SHP77 treated with DMSO at 0.1 percent for 48 hours (cell line): ENCODE measurements at regions not wholly inside any gene's neighbourhood (a gene's known extent, or its start where the extent isn't known, plus 50 kb on each side); places are given as distances from the start of the nearest gene placed in this dataset.
A peak's percentile ranks its signal among the peaks of the same experiment; 100 is the strongest.
"Not testable (repeated sequence)": the region's sequence is repeated elsewhere in the genome, so short reads cannot be mapped to it uniquely, and the experiment has no call there.

Source experiments
- DNase-seq: peaks from one replicate; lab custom pipeline; 2025; lab: John Stamatoyannopoulos, UW

GRCh38 chr13:34698945-34699344 lies 243.1 kb upstream of the NBEA start:
- no peak for DNase-seq

GRCh38 chr13:34700155-34700554 lies 241.9 kb upstream of the NBEA start:
- DNase-seq = no peak

GRCh38 chr13:34701919-34702318 lies 240.2 kb upstream of the NBEA start:
- DNase-seq = no peak

- DNase-seq = no peak
These were observed 233.3 kb upstream of the NBEA start for GRCh38 chr13:34708566-34709313.

- peak; percentile 93 for DNase-seq
These were observed 222.8 kb upstream of the NBEA start for GRCh38 chr13:34719060-34719875.

- DNase-seq = no peak
These were observed 221.5 kb upstream of the NBEA start for GRCh38 chr13:34720618-34721017.

- peak; percentile 66 for DNase-seq
These were observed 220.2 kb upstream of the NBEA start for GRCh38 chr13:34721631-34722595.

- no peak for DNase-seq
These were observed 219.1 kb upstream of the NBEA start for GRCh38 chr13:34722922-34723321.

- no peak for DNase-seq
These were observed 211.1 kb upstream of the NBEA start for GRCh38 chr13:34730961-34731360.

GRCh38 chr13:34731486-34731885 lies 210.6 kb upstream of the NBEA start:
- no peak for DNase-seq

GRCh38 chr13:34733721-34734120 lies 208.3 kb upstream of the NBEA start:
- no peak for DNase-seq

GRCh38 chr13:34734932-34735331 lies 207.1 kb upstream of the NBEA start:
- DNase-seq = no peak

- DNase-seq = no peak
These were observed 203.6 kb upstream of the NBEA start for GRCh38 chr13:34738254-34738992.

GRCh38 chr13:34747056-34747455 lies 195.0 kb upstream of the NBEA start:
- DNase-seq = not testable (repeated sequence)

- peak; percentile 22 for DNase-seq
These were observed 194.6 kb upstream of the NBEA start for GRCh38 chr13:34747507-34747906.

GRCh38 chr13:34748073-34748472 lies 194.0 kb upstream of the NBEA start:
- peak; percentile 82 for DNase-seq

- no peak for DNase-seq
These were observed 193.5 kb upstream of the NBEA start for GRCh38 chr13:34748596-34748995.

GRCh38 chr13:34749046-34749445 lies 193.0 kb upstream of the NBEA start:
- DNase-seq = no peak

GRCh38 chr13:34750078-34750931 lies 191.8 kb upstream of the NBEA start:
- peak; percentile 51 for DNase-seq

- no peak for DNase-seq
These were observed 191.0 kb upstream of the NBEA start for GRCh38 chr13:34751044-34751443.

- DNase-seq = no peak
These were observed 190.6 kb upstream of the NBEA start for GRCh38 chr13:34751492-34751891.
